WI38 (cell line): ENCODE measurements at regions not wholly inside any gene's neighbourhood (a gene's known extent, or its start where the extent isn't known, plus 50 kb on each side); places are given as distances from the start of the nearest gene placed in this dataset.

Source experiments
- H3K4me3 ChIP-seq: 2 replicates; pipeline ENCODE4 v1.5.1; 2011; ENCODE audit warnings: low read depth, mild to moderate bottlenecking, control low read depth, low read length
- CTCF ChIP-seq: IDR thresholded peaks from 2 replicates; pipeline ENCODE4 v1.5.1; 2012; ENCODE audit warnings: low read depth, mild to moderate bottlenecking, control low read depth, low read length

GRCh38 chr1:168387781-168388760 is 107.4 kb downstream of the TBX19 start:
- H3K4me3 ChIP-seq = no peak overlapping the region
- TF ChIP-seq CTCF = no peak

- TF ChIP-seq CTCF = no peak
- H3K4me3 ChIP-seq = no peak overlapping the region
These were observed 106.4 kb downstream of the TBX19 start for GRCh38 chr1:168386949-168387586.

- TF ChIP-seq CTCF = no peak
These were observed 105.8 kb downstream of the TBX19 start for GRCh38 chr1:168386492-168386891.

GRCh38 chr1:168381850-168382249 is 101.2 kb downstream of the TBX19 start:
- TF ChIP-seq CTCF = no peak
- no peak overlapping the region for H3K4me3 ChIP-seq

More at GRCh38 chr1:168386492-168386891, 105.8 kb downstream of the TBX19 start:
- H3K4me3 ChIP-seq = no peak overlapping the region

GRCh38 chr1:168380945-168381344 is 100.3 kb downstream of the TBX19 start:
- no peak overlapping the region for H3K4me3 ChIP-seq

GRCh38 chr1:168379104-168379860 is 98.6 kb downstream of the TBX19 start:
- no peak overlapping the region for H3K4me3 ChIP-seq
- no peak for TF ChIP-seq CTCF

More at GRCh38 chr1:168380945-168381344, 100.3 kb downstream of the TBX19 start:
- no peak for TF ChIP-seq CTCF
